ENCODE measurements at regions not wholly inside any gene's neighbourhood (a gene's known extent, or its start where the extent isn't known, plus 50 kb on each side); places are given as distances from the start of the nearest gene placed in this dataset.

- no peaks in the 10 kb centered on the region for H3K9me3 Mint-ChIP-seq
- no peaks in the 10 kb centered on the region for H3K27me3 Mint-ChIP-seq
- no peaks in the 10 kb centered on the region for H3K36me3 Mint-ChIP-seq (ENCODE audit: low read depth)
- DNase-seq (no peak), ATAC-seq (no peak)
- H3K27ac Mint-ChIP-seq: no peak overlapping the region
- H3K4me1 Mint-ChIP-seq: no peaks in the 10 kb centered on the region
- no peak overlapping the region for H3K4me3 Mint-ChIP-seq
Observed at GRCh38 chr2:59041139-59041538, 800.0 kb upstream of the FANCL start.

- H3K27ac Mint-ChIP-seq: no peak overlapping the region
- H3K4me3 Mint-ChIP-seq: no peak overlapping the region
- no peak for DNase-seq
- ATAC-seq: no peak
- H3K36me3 Mint-ChIP-seq (ENCODE audit: low read depth): no peaks in the 10 kb centered on the region
- no peaks in the 10 kb centered on the region for H3K4me1 Mint-ChIP-seq
- no peaks in the 10 kb centered on the region for H3K27me3 Mint-ChIP-seq
- no peaks in the 10 kb centered on the region for H3K9me3 Mint-ChIP-seq
Observed at GRCh38 chr2:59034837-59035236, 793.7 kb upstream of the FANCL start.

- Mint-ChIP-seq H3K36me3 (ENCODE audit: low read depth) (no peaks in the 10 kb centered on the region), H3K27me3 (no peaks in the 10 kb centered on the region), H3K9me3 (no peaks in the 10 kb centered on the region), H3K4me1 (no peaks in the 10 kb centered on the region), H3K27ac (no peak overlapping the region), H3K4me3 (no peak overlapping the region)
- ATAC-seq: no peak
- no peak for DNase-seq
Observed at GRCh38 chr2:59034106-59034505, 793.0 kb upstream of the FANCL start.

GRCh38 chr2:59033661-59034060 is 792.5 kb upstream of the FANCL start:
- no peak overlapping the region for H3K4me3 Mint-ChIP-seq
- DNase-seq (no peak), ATAC-seq (no peak)
- no peaks in the 10 kb centered on the region for H3K4me1 Mint-ChIP-seq
- H3K27ac Mint-ChIP-seq: no peak overlapping the region
- H3K27me3 Mint-ChIP-seq: no peaks in the 10 kb centered on the region
- no peaks in the 10 kb centered on the region for H3K9me3 Mint-ChIP-seq
- H3K36me3 Mint-ChIP-seq (ENCODE audit: low read depth): no peaks in the 10 kb centered on the region

GRCh38 chr2:59032499-59032898 is 791.4 kb upstream of the FANCL start:
- H3K27ac Mint-ChIP-seq: no peak overlapping the region
- no peak for ATAC-seq
- no peak overlapping the region for H3K4me3 Mint-ChIP-seq
- no peak for DNase-seq
- no peaks in the 10 kb centered on the region for H3K36me3 Mint-ChIP-seq (ENCODE audit: low read depth)
- H3K4me1 Mint-ChIP-seq: no peaks in the 10 kb centered on the region
- no peaks in the 10 kb centered on the region for H3K9me3 Mint-ChIP-seq
- H3K27me3 Mint-ChIP-seq: no peaks in the 10 kb centered on the region

GRCh38 chr2:59029058-59029457 is 787.9 kb upstream of the FANCL start:
- peaks cover 2% of the 10 kb centered on the region for H3K4me1 Mint-ChIP-seq
- H3K36me3 Mint-ChIP-seq (ENCODE audit: low read depth): no peaks in the 10 kb centered on the region
- H3K4me3 Mint-ChIP-seq: no peak overlapping the region
- DNase-seq (no peak), ATAC-seq (no peak)
- peaks cover 3% of the 10 kb centered on the region for H3K27me3 Mint-ChIP-seq
- H3K27ac Mint-ChIP-seq: no peak overlapping the region
- no peaks in the 10 kb centered on the region for H3K9me3 Mint-ChIP-seq

- no peaks in the 10 kb centered on the region for H3K36me3 Mint-ChIP-seq (ENCODE audit: low read depth)
- ATAC-seq (no peak), DNase-seq (no peak)
- H3K4me1 Mint-ChIP-seq: peaks cover 2% of the 10 kb centered on the region
- no peak overlapping the region for H3K27ac Mint-ChIP-seq
- H3K9me3 Mint-ChIP-seq: no peaks in the 10 kb centered on the region
- H3K27me3 Mint-ChIP-seq: peaks cover 3% of the 10 kb centered on the region
- H3K4me3 Mint-ChIP-seq: no peak overlapping the region
Observed at GRCh38 chr2:59027320-59027719, 786.2 kb upstream of the FANCL start.

- no peak overlapping the region for H3K27ac Mint-ChIP-seq
- ATAC-seq: no peak
- peak; percentile 48 for DNase-seq
Observed at GRCh38 chr2:59025157-59025757, 784.1 kb upstream of the FANCL start.

GRCh38 chr2:59021786-59022185 is 780.7 kb upstream of the FANCL start:
- H3K4me1 Mint-ChIP-seq: peaks cover 2% of the 10 kb centered on the region
- no peak overlapping the region for H3K4me3 Mint-ChIP-seq
- no peak for ATAC-seq
- H3K27ac Mint-ChIP-seq: no peak overlapping the region
- no peak for DNase-seq
- H3K36me3 Mint-ChIP-seq (ENCODE audit: low read depth): no peaks in the 10 kb centered on the region
- H3K9me3 Mint-ChIP-seq: no peaks in the 10 kb centered on the region
- peaks cover 3% of the 10 kb centered on the region for H3K27me3 Mint-ChIP-seq

More at GRCh38 chr2:59025157-59025757, 784.1 kb upstream of the FANCL start:
- H3K9me3 Mint-ChIP-seq: no peaks in the 10 kb centered on the region
- H3K36me3 Mint-ChIP-seq (ENCODE audit: low read depth): no peaks in the 10 kb centered on the region
- H3K27me3 Mint-ChIP-seq: peaks cover 3% of the 10 kb centered on the region
- H3K4me3 Mint-ChIP-seq: no peak overlapping the region
- H3K4me1 Mint-ChIP-seq: peaks cover 2% of the 10 kb centered on the region

- Mint-ChIP-seq H3K27ac (no peak overlapping the region), H3K9me3 (no peaks in the 10 kb centered on the region), H3K36me3 (ENCODE audit: low read depth) (no peaks in the 10 kb centered on the region), H3K27me3 (no peaks in the 10 kb centered on the region), H3K4me3 (no peak overlapping the region), H3K4me1 (no peaks in the 10 kb centered on the region)
- no peak for DNase-seq
- ATAC-seq: no peak
Observed at GRCh38 chr2:59019566-59020159, 778.5 kb upstream of the FANCL start.

GRCh38 chr2:59018737-59019136 is 777.6 kb upstream of the FANCL start:
- Mint-ChIP-seq H3K36me3 (ENCODE audit: low read depth) (no peaks in the 10 kb centered on the region), H3K4me3 (no peak overlapping the region), H3K27me3 (no peaks in the 10 kb centered on the region), H3K27ac (no peak overlapping the region), H3K9me3 (no peaks in the 10 kb centered on the region), H3K4me1 (no peaks in the 10 kb centered on the region)
- ATAC-seq (no peak), DNase-seq (no peak)

- Mint-ChIP-seq H3K27me3 (no peaks in the 10 kb centered on the region), H3K4me1 (no peaks in the 10 kb centered on the region), H3K4me3 (no peak overlapping the region), H3K36me3 (ENCODE audit: low read depth) (no peaks in the 10 kb centered on the region), H3K9me3 (no peaks in the 10 kb centered on the region), H3K27ac (no peak overlapping the region)
- no peak for DNase-seq
- no peak for ATAC-seq
Observed at GRCh38 chr2:59015027-59015426, 773.9 kb upstream of the FANCL start.

GRCh38 chr2:59012971-59013370 is 771.8 kb upstream of the FANCL start:
- no peak for DNase-seq
- Mint-ChIP-seq H3K4me3 (no peak overlapping the region), H3K4me1 (no peaks in the 10 kb centered on the region), H3K36me3 (ENCODE audit: low read depth) (no peaks in the 10 kb centered on the region), H3K27ac (no peak overlapping the region), H3K9me3 (no peaks in the 10 kb centered on the region), H3K27me3 (no peaks in the 10 kb centered on the region)
- ATAC-seq: no peak

- Mint-ChIP-seq H3K27ac (no peak overlapping the region), H3K4me3 (no peak overlapping the region), H3K27me3 (no peaks in the 10 kb centered on the region), H3K36me3 (ENCODE audit: low read depth) (no peaks in the 10 kb centered on the region), H3K9me3 (no peaks in the 10 kb centered on the region), H3K4me1 (no peaks in the 10 kb centered on the region)
- ATAC-seq (no peak), DNase-seq (no peak)
Observed at GRCh38 chr2:59012234-59012633, 771.1 kb upstream of the FANCL start.

GRCh38 chr2:59008950-59009349 is 767.8 kb upstream of the FANCL start:
- H3K4me1 Mint-ChIP-seq: no peaks in the 10 kb centered on the region
- H3K27ac Mint-ChIP-seq: no peak overlapping the region
- no peak overlapping the region for H3K4me3 Mint-ChIP-seq
- no peak for DNase-seq
- no peaks in the 10 kb centered on the region for H3K27me3 Mint-ChIP-seq
- H3K36me3 Mint-ChIP-seq (ENCODE audit: low read depth): no peaks in the 10 kb centered on the region
- no peaks in the 10 kb centered on the region for H3K9me3 Mint-ChIP-seq
- no peak for ATAC-seq

Measured in activated naive CD8-positive, alpha-beta T cell treated with anti-CD3 and anti-CD28 coated beads, Interleukin-2, amount 50 U/mL, for 24 hours (primary cell).